Choroid plexus epithelial cell (primary cell): ENCODE measurements at regions not wholly inside any gene's neighbourhood (a gene's known extent, or its start where the extent isn't known, plus 50 kb on each side); places are given as distances from the start of the nearest gene placed in this dataset.
A peak's percentile ranks its signal among the peaks of the same experiment; 100 is the strongest.

Experiments used
- DNase-seq: peaks from one replicate; pipeline ENCODE4 v3.0.0-alpha.2; 2010; ENCODE audit warnings: low read depth
- H3K4me3 ChIP-seq: 2 replicates; pipeline ENCODE4 v1.5.1; 2011; ENCODE audit warnings: low read depth, mild to moderate bottlenecking, control low read depth, low read length, moderate library complexity
- TF ChIP-seq, protein P1 (sequence below): conservative IDR thresholded peaks from 2 replicates; pipeline ENCODE4 v1.5.1; 2011; ENCODE audit warnings: low read depth, mild to moderate bottlenecking, control low read depth, inconsistent platforms, low read length, moderate library complexity

DNA sequence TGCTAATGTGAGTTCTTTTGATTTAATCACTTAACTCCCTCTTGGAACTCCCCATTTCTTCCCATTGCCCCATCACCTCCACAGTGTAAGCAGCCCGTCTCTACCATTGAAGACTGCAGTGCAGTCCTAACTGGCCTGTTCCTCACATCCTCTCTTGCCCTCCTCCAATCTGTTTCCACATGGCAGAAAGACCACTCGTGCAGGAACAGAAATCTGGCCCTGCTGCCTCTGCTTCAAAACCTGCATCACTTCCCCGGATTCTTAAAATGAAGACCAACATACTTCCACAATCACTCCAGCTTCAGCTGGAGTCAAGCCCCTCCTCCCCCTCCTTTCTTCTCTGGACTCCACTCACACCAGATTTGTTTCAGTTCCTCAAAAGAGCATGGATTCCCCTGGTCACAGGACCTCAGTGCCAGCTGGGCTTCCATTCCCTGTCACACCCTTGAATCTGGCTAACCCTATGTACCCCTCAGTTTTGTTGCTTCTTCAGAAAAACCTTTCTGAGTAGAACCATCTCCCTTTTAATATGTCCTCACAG, 802.3 kb downstream of the MAFB start:
- TF ChIP-seq, protein P1, sequence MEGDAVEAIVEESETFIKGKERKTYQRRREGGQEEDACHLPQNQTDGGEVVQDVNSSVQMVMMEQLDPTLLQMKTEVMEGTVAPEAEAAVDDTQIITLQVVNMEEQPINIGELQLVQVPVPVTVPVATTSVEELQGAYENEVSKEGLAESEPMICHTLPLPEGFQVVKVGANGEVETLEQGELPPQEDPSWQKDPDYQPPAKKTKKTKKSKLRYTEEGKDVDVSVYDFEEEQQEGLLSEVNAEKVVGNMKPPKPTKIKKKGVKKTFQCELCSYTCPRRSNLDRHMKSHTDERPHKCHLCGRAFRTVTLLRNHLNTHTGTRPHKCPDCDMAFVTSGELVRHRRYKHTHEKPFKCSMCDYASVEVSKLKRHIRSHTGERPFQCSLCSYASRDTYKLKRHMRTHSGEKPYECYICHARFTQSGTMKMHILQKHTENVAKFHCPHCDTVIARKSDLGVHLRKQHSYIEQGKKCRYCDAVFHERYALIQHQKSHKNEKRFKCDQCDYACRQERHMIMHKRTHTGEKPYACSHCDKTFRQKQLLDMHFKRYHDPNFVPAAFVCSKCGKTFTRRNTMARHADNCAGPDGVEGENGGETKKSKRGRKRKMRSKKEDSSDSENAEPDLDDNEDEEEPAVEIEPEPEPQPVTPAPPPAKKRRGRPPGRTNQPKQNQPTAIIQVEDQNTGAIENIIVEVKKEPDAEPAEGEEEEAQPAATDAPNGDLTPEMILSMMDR: no peak
- H3K4me3 ChIP-seq: no peak overlapping the region
- no peak for DNase-seq

DNA sequence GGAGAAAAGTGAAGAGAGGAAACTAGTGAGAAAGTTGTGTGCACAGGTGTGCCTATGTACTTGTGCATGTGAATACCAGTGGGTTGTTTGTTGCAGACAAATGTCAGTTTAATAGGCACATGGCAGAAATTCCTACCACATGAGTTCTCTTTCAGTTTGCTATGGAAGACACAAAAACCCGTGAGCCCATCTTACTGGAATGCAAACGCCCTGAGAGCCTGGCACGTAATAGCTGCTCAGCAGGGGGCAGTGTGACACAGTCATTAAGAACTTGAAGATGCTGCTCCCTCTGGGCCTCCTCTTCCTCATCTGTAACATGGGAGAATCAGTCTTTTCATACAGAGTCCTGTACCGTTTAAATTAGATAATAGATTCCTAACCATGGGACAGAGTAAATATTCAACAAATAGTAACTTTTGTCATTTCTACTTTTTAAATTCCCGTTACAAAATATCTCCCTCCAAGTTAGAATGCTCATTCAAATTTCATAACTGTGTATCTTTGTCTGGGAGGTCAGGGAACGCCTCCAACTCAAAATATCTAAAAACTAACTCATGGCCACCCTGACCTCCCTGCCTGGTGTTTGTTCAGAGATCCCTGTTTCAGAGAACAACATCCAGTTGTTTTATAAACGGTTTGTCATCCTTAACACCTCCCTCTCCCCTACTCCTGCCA, 802.9 kb downstream of the MAFB start:
- DNase-seq: peak; percentile 95
- no peak overlapping the region for H3K4me3 ChIP-seq

DNA sequence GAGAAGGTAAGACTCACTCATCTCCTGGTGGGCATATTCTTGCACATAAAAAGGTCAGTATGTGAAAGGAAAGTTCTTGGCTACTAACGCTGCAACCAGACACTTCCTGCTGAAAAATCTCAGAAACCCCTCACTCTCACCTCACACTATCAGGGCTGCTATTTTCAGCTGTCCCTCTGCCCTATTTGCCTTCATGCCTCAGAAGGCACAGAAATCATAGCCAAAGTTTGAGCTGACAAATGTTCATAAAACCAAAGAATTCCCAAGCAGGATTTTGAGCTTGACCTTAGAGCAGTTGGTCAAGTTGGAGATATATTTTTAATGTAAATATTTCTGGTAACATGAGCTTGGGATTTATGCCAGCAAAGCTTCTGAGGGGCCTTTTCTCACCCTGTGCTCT, 806.2 kb downstream of the MAFB start:
- no peak for DNase-seq
- TF ChIP-seq, protein P1: no peak
- no peak overlapping the region for H3K4me3 ChIP-seq

More for the DNA sequence above, 802.9 kb downstream of the MAFB start:
- TF ChIP-seq, protein P1: peak; percentile 57

DNA sequence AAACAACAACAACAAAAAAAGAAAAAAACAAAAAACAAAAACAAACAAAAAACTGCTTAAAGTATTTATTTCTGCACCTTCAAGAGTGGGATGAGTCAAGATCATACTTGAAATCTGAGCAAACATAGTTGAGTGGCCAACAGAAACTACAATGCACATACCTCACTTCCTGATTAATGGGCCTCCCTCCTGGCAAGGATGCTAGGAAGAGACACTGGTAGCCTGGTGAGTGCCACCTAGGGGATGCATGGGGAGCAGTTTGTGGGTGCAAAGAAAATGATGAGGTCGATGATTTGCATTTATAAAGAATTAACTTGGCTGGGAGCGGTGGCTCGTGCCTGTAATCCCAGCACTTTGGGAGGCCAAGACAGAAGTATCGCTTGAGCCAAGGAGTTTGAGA, 808.1 kb downstream of the MAFB start:
- H3K4me3 ChIP-seq: no peak overlapping the region
- TF ChIP-seq, protein P1: peak; percentile 45
- DNase-seq: peak; percentile 47

DNA sequence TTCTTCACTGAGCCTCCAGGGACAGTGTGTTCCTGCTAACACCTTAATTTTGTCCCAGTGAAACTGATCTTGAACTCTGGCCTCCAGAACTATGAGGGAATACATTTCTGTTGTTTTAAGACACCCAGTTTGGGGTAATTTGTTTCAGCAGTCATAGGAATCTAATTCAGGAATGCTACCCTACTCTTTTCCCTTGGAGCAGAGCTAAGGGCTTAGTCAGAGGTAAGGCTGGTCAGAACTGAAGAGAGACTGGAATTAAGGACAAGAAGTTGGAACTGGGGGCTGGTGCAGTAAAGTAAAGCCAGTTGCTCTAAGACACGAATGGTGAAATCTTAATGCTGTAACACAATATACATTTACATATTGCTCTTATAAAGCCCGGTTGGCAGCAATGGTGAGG, 809.7 kb downstream of the MAFB start:
- DNase-seq: no peak
- no peak overlapping the region for H3K4me3 ChIP-seq
- TF ChIP-seq, protein P1: no peak

DNA sequence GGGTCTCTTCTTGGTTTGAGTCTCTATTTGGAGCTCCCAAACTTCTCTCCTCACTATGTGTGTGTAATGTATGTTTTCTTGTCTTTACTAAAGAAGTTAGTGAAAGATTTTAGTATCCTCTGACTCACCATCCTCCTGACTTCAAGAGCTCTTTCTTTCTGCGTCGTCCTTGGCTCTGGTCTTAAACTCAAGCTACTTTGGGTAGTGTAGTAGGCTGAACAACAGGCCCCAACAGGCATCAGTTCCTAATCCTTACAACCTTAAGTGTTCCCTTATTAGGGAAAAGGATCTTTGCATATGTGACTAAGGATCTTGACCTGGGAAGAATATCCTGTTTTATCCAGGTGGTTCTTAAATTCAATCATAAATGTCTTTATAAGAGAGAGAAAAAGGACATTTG, 810.2 kb downstream of the MAFB start:
- DNase-seq: peak; percentile 25
- H3K4me3 ChIP-seq: no peak overlapping the region
- TF ChIP-seq, protein P1: no peak

DNA sequence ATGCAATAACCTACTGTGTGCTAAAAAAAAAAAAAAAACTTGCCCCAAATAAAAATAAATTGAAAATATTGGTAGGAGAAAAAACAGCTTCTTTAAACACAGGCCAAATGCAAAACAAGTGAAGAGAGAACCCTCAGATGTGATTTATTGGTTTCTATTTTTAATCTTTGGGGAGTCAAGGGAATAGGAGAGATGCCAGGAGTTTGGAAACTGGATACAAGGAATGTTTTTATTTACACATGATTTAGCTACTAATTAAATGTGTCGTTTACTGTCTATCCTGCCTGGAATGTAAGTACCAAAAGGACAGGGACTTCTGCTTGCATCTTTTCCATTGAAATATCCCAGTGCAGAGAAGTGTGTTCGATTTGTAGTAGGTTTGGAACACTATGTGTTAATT, 810.7 kb downstream of the MAFB start:
- DNase-seq: no peak
- H3K4me3 ChIP-seq: no peak overlapping the region
- TF ChIP-seq, protein P1: no peak
